HG03354 (cell line): ENCODE measurements at regions not wholly inside any gene's neighbourhood (a gene's known extent, or its start where the extent isn't known, plus 50 kb on each side); places are given as distances from the start of the nearest gene placed in this dataset.

ENCODE experiments used
- ATAC-seq: cut with Tn5 transposase; IDR thresholded peaks from one replicate; pipeline ENCODE4 v1.9.1; 2021; ENCODE audit warnings: mild to moderate bottlenecking; ENCODE audit not compliant: unreplicated experiment, poor library complexity, severe bottlenecking

GRCh38 chr7:155864991-155865690 is 52.9 kb upstream of the SHH start:
- ATAC-seq: no peak

GRCh38 chr7:155864271-155864985 is 52.2 kb upstream of the SHH start:
- ATAC-seq: no peak

GRCh38 chr7:155863721-155864151 is 51.5 kb upstream of the SHH start:
- ATAC-seq: no peak

GRCh38 chr7:155862123-155862892 is 50.0 kb upstream of the SHH start:
- no peak for ATAC-seq
